LoVo (cell line): ENCODE measurements at regions not wholly inside any gene's neighbourhood (a gene's known extent, or its start where the extent isn't known, plus 50 kb on each side); places are given as distances from the start of the nearest gene placed in this dataset.

Source experiments
- DNase-seq: peaks from one replicate; pipeline ENCODE4 v3.0.0-alpha.2; 2016; ENCODE audit warnings: low spot score

DNA sequence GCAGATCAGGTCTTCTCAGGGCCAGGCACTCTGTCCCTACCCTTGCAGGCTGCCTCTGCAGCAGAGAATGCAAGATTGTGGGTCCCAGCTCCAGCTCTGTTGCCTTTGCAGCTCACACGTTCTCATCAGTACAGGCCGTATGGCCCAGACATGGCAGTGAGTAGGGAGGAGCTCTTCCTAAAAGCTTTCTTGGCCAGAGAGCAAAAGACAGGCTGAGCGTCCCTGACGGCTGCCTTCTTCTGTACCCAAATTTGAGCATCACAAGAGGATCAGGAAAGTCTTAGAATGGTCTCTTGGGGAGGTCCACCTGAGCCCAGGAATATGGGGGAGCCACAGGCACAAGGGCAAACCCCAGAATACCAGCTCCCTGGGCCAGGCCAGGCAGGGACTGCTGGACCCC lies 266.3 kb upstream of the ZMIZ1 start:
- DNase-seq = no peak

DNA sequence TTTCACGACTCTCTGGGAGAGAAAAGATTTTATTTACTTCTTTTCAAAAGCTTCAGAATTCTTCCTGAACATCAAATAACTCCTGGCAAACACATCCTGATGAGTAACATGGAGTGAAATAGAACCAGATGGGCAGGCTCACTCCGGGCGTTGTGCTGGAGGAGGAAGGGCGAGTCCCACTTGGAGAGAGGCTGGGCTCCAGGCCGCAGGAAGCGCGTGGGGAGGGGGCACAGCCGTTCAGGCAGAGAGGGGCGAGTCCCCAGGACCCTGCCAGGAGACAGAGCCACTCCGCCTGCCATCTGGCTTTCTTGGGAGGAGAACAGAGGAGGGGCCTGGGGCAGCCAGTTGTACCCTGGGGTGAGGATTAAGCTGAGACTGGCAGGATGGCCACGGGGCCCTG lies 265.9 kb upstream of the ZMIZ1 start:
- no peak for DNase-seq

- DNase-seq = no peak
These were observed 265.1 kb upstream of the ZMIZ1 start for GRCh38 chr10:78803710-78804109.

GRCh38 chr10:78804411-78805032 lies 264.2 kb upstream of the ZMIZ1 start:
- no peak for DNase-seq

DNA sequence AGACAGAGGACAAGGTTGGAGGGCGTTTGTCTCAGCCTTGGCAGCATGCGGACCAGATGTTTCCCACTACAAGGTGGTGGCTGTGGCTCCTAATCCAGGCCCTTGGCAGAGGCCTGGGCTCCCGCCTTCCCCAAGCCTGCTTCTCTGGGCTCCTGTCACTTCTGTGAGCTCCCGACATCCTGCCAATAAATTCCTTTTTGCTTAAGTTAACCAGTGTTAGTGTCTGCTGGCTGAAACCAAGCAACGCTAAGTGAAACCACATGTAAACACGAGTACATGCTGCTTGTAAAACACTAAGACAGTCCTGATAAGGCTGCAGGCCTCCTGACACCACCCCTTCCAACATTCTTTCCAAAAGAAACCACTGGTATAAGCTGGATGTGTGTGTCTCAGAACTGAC lies 263.6 kb upstream of the ZMIZ1 start:
- peak; percentile 62 for DNase-seq

- DNase-seq = peak; percentile 42
These were observed 262.0 kb upstream of the ZMIZ1 start for GRCh38 chr10:78806681-78807221.

DNA sequence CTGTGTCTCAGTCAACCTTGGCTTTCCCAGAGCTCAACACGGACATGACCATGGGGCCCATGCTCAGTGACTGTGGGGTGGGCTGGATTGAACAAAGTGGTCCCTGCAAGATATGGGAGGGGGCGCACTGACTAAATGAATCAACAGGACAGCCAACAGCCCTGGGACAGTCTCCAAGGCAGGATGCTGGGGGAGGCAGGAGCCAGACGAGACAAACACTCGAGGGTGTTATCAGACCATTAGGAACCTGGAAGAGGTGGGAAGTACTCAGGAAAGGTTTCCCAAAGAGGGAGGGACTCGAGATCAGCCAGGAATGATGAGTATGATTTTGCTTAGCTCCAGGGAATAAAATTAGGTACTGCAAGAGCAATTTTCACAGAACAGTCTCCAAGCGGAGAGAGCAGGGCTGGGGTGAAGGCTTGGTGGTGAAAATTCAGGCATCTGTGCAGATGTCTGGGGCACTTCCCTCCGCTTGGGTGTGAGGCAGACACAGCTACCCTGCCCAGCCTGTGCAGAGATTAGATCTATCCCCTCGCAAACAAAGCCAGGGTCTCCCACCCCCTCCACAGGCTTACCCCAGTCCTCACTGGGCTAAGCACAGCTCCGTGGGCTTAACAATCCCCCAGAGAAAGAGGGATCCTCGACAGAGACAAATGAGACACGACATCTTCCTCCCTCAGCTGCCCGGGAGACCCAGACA lies 261.1 kb upstream of the ZMIZ1 start:
- no peak for DNase-seq

DNA sequence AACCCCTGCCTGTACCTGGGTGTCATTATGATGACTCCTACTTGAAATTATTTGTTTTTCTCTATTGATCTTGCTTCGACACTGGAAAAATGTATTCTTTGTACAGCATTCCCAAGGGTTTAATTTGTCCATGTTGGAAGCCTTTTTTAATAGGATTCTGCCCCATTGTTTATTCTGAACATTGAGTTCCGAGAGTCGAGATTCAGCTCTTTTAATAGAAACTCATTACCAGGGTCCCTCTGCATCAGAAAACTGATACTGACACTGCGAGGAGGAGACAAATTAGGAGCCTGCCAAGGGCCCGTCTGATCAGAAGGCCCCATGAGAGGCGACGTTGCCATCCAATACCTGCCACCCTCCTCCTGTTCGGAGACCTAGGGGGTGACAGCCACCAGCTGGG lies 260.5 kb upstream of the ZMIZ1 start:
- DNase-seq = no peak

GRCh38 chr10:78808736-78809367 lies 259.9 kb upstream of the ZMIZ1 start:
- DNase-seq = no peak

DNA sequence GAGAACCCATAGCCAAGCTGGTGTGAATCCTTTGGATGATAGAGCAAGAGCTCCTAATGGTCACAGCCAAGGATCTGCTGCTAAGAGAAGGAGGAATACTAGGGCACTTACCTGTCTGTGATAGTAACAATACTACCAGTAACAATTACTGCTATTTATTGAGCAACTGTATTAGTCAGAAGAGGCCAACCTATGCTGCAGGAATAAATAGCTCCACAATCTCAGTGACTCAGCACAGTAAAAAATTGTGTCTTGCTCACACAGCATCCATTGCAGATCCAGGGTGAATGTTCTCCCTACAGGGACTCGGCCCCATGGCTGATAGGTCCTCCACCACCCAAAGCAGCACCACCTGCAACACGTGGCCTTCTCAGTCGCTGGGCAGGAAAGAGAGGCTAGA lies 257.6 kb upstream of the ZMIZ1 start:
- DNase-seq = no peak

- no peak for DNase-seq
These were observed 256.0 kb upstream of the ZMIZ1 start for GRCh38 chr10:78812571-78813318.

DNA sequence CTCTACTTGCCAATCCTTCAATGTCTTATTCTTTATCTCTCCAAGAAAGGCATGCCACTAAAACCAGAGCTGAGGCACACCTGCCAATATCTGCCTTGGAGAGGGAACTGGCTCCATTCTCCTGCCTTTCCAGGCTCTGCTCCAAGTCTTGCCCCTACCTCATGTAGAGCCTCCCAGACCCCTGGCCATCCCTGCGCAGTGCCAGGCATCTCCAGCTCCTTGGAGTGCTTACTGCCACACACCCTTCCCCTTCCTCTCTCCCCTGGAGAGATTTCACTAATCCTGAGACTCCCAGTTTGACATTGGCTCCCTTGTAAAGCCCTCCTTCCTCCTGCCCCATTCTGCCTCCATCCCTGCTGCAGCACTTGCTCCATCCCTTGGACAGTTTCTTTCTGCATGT lies 255.2 kb upstream of the ZMIZ1 start:
- no peak for DNase-seq

GRCh38 chr10:78813998-78814399 lies 254.8 kb upstream of the ZMIZ1 start:
- no peak for DNase-seq

DNA sequence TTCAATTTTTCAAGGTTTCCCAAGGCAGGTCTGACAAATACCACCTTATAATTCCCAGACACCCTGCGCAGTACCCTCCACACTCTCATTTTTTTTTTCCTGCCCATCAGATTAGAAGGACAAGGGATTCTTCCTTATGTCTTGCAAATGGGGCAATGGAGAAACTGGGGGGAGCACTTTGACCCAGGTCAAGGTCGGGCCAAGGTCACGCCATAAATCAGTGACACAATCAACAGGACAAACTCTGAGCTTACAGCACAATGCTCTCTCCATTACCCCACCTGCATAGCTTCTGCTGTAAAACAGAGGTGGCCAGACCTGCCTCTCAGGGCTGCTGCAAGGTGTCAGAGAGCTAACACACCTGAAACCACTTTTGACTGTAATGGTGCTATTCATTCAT lies 254.4 kb upstream of the ZMIZ1 start:
- no peak for DNase-seq

DNA sequence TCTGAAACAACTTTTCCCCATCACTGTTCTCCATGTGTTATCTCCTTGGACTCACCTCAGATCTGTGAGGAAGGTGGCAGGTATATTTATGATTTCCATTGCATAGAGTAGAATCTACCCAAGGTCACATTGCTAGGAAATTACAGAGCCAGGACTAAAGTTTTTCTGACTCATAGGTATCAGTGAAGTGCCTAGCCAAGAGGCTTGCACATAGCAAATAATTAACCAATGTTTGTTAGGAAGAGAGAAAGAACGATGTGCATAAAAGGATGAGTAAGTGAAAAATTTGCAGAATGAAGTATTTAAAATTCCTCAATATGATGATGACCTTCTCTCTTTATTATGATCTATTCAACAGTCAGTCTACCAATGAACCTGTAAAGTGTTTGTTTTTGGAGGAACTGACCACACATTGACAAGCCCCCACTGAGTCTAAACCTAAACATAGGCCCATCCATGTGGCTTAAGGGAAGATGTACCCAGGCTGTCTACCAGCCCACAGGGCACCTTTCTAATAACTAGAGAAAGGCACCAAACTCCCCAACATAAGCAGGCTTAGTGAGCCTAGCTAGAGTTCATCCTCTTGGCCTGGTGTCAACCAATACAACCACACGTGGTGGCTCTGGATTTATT lies 252.9 kb upstream of the ZMIZ1 start:
- DNase-seq = no peak

DNA sequence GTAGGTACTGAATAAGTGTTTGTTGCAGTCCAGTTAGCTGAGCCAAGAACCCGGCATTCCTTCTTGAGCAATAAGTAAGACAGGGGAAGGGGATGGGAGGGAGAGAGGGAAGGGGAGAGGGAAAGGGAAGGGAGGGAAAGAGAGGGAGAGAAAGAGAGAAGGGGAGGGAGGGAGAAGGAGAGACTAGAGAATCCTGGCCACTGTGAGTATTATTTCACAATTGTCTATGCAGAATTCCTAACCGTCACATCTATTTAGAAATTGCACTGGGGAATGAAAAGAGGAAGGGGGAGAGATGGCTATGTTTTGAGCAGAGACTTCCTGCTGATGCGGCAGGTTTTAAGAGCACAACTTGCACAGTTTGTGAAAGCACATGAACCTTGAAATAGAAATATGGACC lies 251.4 kb upstream of the ZMIZ1 start:
- no peak for DNase-seq

DNA sequence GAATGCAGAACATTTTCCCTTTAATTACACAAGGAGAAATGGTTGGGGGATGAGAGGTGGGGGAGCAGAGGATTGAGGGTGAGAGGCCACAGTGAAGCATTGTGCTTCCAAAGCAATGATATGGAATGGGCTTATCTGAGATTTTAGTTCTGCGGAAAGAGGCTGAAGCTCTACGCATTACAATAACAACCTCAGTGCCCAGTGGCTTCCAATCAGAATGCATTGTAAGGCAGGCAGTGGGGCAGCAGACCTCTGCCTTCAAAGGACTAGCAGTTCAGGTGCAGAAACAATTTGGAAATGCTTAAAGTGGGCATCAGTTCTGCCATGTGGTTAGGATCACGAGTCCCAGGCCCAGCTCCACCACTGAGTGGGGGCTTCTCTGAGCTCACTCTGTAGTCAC lies 251.0 kb upstream of the ZMIZ1 start:
- DNase-seq = no peak

DNA sequence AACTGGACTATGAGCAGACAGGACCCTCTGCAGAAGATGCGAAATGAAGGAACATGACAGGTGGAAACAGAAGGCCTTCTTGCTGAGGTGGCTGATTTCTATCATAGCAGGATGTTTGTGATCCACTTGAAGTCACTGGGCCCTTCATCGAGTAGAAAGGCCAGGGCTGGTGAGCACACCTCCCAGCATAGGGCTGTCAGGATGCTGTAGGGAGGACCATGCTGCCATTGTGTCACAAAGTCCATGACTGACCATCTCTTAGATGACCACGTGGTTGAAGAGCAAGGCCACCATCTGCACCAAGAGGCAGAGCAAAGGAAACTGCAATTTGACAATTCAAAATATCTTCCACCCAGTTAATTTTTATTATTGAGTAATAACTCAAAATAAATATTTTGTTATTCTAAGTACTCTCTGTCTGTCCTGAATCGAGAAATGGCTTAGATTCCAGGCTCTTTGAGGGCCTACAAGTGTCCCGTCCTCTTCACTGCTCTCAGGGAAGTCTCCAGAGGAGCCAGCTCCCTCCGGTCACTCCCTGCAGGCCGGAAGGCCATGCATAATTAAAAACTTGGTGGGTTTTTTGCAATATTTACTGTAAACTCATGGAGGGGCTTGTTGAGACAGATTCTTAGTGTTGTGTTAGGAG lies 249.3 kb upstream of the ZMIZ1 start:
- no peak for DNase-seq

DNA sequence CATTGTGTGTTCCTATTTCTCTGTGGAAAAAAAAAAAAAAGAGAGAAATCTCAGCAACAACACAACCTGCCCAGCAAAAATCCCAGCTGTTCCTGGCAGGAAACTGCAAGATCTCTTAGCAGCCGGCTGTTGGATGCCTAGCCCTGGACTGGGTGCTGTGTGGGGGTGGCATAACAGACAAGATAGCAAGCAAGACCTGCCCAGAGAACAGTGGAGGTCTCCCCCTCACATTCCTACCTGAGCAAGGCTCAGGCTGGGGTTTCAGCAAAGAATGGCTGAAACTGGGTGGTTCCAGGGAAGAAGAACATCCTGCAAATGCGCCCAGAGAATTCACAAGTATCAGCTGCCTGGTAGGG lies 248.8 kb upstream of the ZMIZ1 start:
- DNase-seq = no peak

DNA sequence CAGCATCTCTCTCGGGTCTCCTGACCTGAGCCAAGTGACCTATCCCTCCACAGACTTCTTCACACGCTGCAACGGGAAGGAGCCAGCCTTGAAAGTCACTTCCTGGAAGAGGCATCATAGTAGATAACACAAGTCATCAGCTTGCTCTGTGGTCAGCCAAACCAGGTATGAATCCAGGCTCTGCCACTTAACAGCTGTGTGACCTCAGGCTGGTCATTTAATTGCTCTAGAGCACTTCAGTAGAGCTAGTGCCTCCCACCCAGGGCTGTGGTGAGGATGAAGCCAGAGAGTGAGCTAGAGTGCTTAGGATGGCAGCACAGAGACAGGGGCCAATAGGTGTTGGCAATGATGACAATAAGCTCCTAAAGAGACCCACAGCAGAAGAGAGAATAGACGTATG lies 247.7 kb upstream of the ZMIZ1 start:
- no peak for DNase-seq

DNA sequence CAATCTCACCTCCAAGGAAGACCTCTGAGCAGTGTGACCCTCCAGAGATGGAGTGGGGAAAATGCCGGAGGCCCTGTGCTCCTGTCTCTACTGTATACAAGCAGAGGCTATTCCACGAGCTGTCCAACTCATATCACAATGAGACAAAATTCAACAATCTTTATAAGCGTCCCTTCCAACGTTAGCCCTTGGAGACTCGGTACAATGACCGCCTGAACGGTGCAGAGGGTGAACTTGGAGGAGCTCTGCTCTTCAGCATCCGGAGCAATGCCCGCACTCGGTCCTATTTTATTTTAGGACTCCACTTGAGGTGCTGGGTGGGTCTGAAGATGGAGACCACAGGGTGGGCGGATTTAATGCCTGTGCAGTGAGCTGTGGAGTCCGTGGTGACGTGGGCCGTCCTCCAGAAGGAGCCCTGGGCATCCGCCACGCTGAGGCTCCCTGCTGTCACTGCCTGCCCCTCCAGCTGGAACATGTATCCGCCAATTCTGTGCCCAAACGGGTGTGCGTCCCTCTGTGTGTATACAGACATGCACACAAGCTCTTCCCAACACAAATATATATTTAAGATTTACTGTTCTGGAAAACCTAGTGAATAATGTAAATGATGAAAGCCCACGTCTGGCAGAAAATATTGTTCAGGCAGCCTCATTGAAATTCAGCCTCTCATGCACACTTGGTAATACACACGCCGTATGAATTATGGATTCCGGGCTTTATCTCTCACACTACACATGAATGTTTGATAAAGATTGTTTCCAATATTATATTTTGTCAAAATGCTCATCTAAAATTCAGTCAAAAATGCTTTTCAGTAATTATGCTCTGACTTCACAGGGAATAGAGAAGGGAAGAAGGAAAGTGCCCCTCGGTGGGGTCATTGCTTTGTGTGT lies 239.9 kb upstream of the ZMIZ1 start:
- no peak for DNase-seq
